Astrocyte (in vitro differentiated cells and primary cell): ENCODE measurements at regions not wholly inside any gene's neighbourhood (a gene's known extent, or its start where the extent isn't known, plus 50 kb on each side); places are given as distances from the start of the nearest gene placed in this dataset.
A peak's percentile ranks its signal among the peaks of the same experiment; 100 is the strongest.

Source experiments
- DNase-seq: peaks from one replicate; pipeline ENCODE4 v3.0.0-alpha.2; 2010; ENCODE audit warnings: low read depth
- FAIRE-seq: peaks from 2 replicates; lab custom pipeline; 2011; peaks lifted over from hg19 to GRCh38; lab: Jason Lieb, UNC
- H2AFZ ChIP-seq: 2 replicates; pipeline ENCODE4 v1.6.0; 2012; ENCODE audit warnings: low read depth, low read length, inconsistent platforms
- H3K27ac ChIP-seq: 2 replicates; pipeline ENCODE4 v1.5.1; 2011; ENCODE audit warnings: low read depth, low read length, inconsistent platforms
- H3K27me3 ChIP-seq: 2 replicates; pipeline ENCODE4 v1.6.0; 2011; ENCODE audit warnings: low read length, inconsistent platforms; ENCODE audit not compliant: insufficient read depth
- H3K36me3 ChIP-seq: 2 replicates; pipeline ENCODE4 v1.5.1; 2011; ENCODE audit warnings: low read length, inconsistent platforms; ENCODE audit not compliant: insufficient read depth
- H3K4me1 ChIP-seq: 2 replicates; pipeline ENCODE4 v1.5.1; 2011; ENCODE audit warnings: low read length, inconsistent platforms; ENCODE audit not compliant: insufficient read depth
- H3K4me2 ChIP-seq: 2 replicates; pipeline ENCODE4 v1.6.0; 2012; ENCODE audit warnings: low read length, inconsistent platforms
- H3K4me3 ChIP-seq: 2 replicates; pipeline ENCODE4 v1.5.1; 2011; ENCODE audit warnings: low read depth, mild to moderate bottlenecking, low read length, inconsistent platforms; ENCODE audit not compliant: insufficient read depth
- H3K79me2 ChIP-seq: 2 replicates; pipeline ENCODE4 v1.6.0; 2012; ENCODE audit warnings: mild to moderate bottlenecking, low read length, inconsistent platforms; ENCODE audit not compliant: insufficient read depth
- H3K9ac ChIP-seq: 2 replicates; pipeline ENCODE4 v1.6.0; 2012; ENCODE audit warnings: mild to moderate bottlenecking, low read length, inconsistent platforms
- H3K9me3 ChIP-seq: 2 replicates; pipeline ENCODE4 v1.5.1; 2012; ENCODE audit warnings: low read depth, mild to moderate bottlenecking, low read length, inconsistent platforms; ENCODE audit not compliant: insufficient read depth
- H4K20me1 ChIP-seq: 2 replicates; pipeline ENCODE4 v1.6.0; 2012; ENCODE audit warnings: low read length, inconsistent platforms; ENCODE audit not compliant: insufficient read depth
- H3K27ac Mint-ChIP-seq: one replicate; pipeline ENCODE4 v1.8.0; 2021; ENCODE audit warnings: mild to moderate bottlenecking, mixed read lengths; ENCODE audit not compliant: unreplicated experiment
- H3K27me3 Mint-ChIP-seq: one replicate; pipeline ENCODE4 v1.8.0; 2021; ENCODE audit warnings: low read depth, mixed read lengths; ENCODE audit not compliant: unreplicated experiment
- H3K36me3 Mint-ChIP-seq: one replicate; pipeline ENCODE4 v1.8.0; 2021; ENCODE audit warnings: low read depth, mixed read lengths; ENCODE audit not compliant: unreplicated experiment
- H3K4me1 Mint-ChIP-seq: one replicate; pipeline ENCODE4 v1.8.0; 2021; ENCODE audit warnings: low read depth, mixed read lengths; ENCODE audit not compliant: unreplicated experiment
- H3K4me3 Mint-ChIP-seq: one replicate; pipeline ENCODE4 v1.8.0; 2021; ENCODE audit warnings: mild to moderate bottlenecking, moderate library complexity, mixed read lengths; ENCODE audit not compliant: unreplicated experiment
- H3K9me3 Mint-ChIP-seq: one replicate; pipeline ENCODE4 v1.8.0; 2021; ENCODE audit warnings: mild to moderate bottlenecking, mixed read lengths; ENCODE audit not compliant: unreplicated experiment
- EZH2 ChIP-seq: IDR thresholded peaks from 2 replicates; pipeline ENCODE4 v1.6.1; 2012; ENCODE audit warnings: mild to moderate bottlenecking, low read length, inconsistent platforms; ENCODE audit not compliant: insufficient read depth
- TF ChIP-seq, protein P1 (sequence below): IDR thresholded peaks from 2 replicates; pipeline ENCODE4 v1.5.1; 2011; ENCODE audit warnings: low read depth, mild to moderate bottlenecking, inconsistent platforms, low read length, moderate library complexity; ENCODE audit not compliant: insufficient read depth

DNA sequence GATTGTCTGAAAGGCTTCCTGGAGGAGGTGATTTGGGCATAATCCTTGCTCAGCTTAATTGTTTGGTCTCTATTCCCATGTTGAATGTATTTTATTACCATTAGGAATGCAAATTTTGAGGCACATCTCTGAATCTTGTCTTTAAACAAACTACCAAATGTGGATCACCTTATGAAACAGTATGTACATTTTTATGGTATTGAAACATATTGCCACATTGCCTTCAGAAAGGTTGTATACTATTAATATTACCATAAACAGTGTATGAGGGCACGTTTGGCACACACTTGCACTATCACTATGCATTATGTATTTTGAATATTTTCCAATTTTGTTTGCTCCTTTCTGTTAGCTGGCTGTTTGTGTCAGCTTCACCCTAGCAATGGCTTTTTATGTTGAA lies 60.0 kb upstream of the ALB start:
- no peak overlapping the region for H3K27ac Mint-ChIP-seq
- no peak overlapping the region for H3K27ac ChIP-seq
- no peak overlapping the region for H3K4me3 Mint-ChIP-seq
- peak; percentile 23 for FAIRE-seq
- no peaks in the 10 kb centered on the region for H3K27me3 ChIP-seq
- H3K9me3 Mint-ChIP-seq: no peaks in the 10 kb centered on the region
- no peaks in the 10 kb centered on the region for H4K20me1 ChIP-seq
- H2AFZ ChIP-seq: no peak overlapping the region
- no peaks in the 10 kb centered on the region for H3K36me3 Mint-ChIP-seq
- H3K4me1 ChIP-seq: no peaks in the 10 kb centered on the region
- H3K4me2 ChIP-seq: no peak overlapping the region
- DNase-seq: no peak
- no peaks in the 10 kb centered on the region for H3K36me3 ChIP-seq
- H3K79me2 ChIP-seq: no peaks in the 10 kb centered on the region
- H3K4me3 ChIP-seq: no peak overlapping the region
- TF ChIP-seq EZH2: no peak
- TF ChIP-seq, protein P1, sequence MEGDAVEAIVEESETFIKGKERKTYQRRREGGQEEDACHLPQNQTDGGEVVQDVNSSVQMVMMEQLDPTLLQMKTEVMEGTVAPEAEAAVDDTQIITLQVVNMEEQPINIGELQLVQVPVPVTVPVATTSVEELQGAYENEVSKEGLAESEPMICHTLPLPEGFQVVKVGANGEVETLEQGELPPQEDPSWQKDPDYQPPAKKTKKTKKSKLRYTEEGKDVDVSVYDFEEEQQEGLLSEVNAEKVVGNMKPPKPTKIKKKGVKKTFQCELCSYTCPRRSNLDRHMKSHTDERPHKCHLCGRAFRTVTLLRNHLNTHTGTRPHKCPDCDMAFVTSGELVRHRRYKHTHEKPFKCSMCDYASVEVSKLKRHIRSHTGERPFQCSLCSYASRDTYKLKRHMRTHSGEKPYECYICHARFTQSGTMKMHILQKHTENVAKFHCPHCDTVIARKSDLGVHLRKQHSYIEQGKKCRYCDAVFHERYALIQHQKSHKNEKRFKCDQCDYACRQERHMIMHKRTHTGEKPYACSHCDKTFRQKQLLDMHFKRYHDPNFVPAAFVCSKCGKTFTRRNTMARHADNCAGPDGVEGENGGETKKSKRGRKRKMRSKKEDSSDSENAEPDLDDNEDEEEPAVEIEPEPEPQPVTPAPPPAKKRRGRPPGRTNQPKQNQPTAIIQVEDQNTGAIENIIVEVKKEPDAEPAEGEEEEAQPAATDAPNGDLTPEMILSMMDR: no peak
- no peaks in the 10 kb centered on the region for H3K9me3 ChIP-seq
- H3K9ac ChIP-seq: no peak overlapping the region
- peaks cover 23% of the 10 kb centered on the region for H3K4me1 Mint-ChIP-seq
- H3K27me3 Mint-ChIP-seq: no peaks in the 10 kb centered on the region

DNA sequence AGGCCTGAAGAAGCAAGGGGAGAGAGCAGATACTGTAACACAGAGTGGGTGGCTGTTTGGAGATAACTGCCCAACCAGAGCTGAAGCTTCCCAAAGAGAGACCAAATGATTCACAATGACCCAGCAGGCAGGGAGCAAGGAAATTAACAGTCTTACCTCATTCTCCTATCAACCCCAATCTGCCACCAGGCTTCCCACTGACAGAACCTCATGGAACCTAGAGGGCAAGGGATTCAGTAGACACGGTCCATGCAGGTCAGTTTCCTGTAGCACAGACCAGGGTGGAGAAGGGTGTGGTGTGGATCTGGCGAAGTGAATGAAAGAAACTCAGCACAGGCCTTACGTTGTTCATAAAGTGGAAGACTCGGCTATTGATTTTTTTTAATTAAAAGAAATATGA lies 60.7 kb upstream of the ALB start:
- Histone ChIP-seq H3K4me1 (no peaks in the 10 kb centered on the region), H2AFZ (no peak overlapping the region), H3K79me2 (no peaks in the 10 kb centered on the region), H3K27me3 (no peaks in the 10 kb centered on the region), H3K4me2 (no peak overlapping the region), H3K36me3 (no peaks in the 10 kb centered on the region), H3K27ac (no peak overlapping the region), H4K20me1 (no peaks in the 10 kb centered on the region), H3K9ac (no peak overlapping the region), H3K9me3 (no peaks in the 10 kb centered on the region), H3K4me3 (no peak overlapping the region)
- FAIRE-seq (no peak), DNase-seq (peak; percentile 1)
- H3K9me3 Mint-ChIP-seq: no peaks in the 10 kb centered on the region
- no peak overlapping the region for H3K4me3 Mint-ChIP-seq
- H3K27me3 Mint-ChIP-seq: no peaks in the 10 kb centered on the region
- peaks cover 16% of the 10 kb centered on the region for H3K4me1 Mint-ChIP-seq
- TF ChIP-seq EZH2: no peak
- TF ChIP-seq, protein P1: no peak
- peak overlapping the region; percentile 15 for H3K27ac Mint-ChIP-seq
- H3K36me3 Mint-ChIP-seq: no peaks in the 10 kb centered on the region

GRCh38 chr4:73341454-73341853 lies 62.6 kb upstream of the ALB start:
- Mint-ChIP-seq H3K27ac (no peak overlapping the region), H3K9me3 (no peaks in the 10 kb centered on the region), H3K27me3 (no peaks in the 10 kb centered on the region), H3K4me1 (peaks cover 14% of the 10 kb centered on the region), H3K36me3 (no peaks in the 10 kb centered on the region), H3K4me3 (peak overlapping the region; percentile 37)
- H3K27ac ChIP-seq: no peak overlapping the region
- no peaks in the 10 kb centered on the region for H3K27me3 ChIP-seq
- TF ChIP-seq, protein P1: peak; percentile 54
- no peak for TF ChIP-seq EZH2
- H3K4me2 ChIP-seq: no peak overlapping the region
- H3K4me3 ChIP-seq: no peak overlapping the region
- H3K9me3 ChIP-seq: no peaks in the 10 kb centered on the region
- no peaks in the 10 kb centered on the region for H3K4me1 ChIP-seq
- peak; percentile 37 for FAIRE-seq
- H3K79me2 ChIP-seq: no peaks in the 10 kb centered on the region
- DNase-seq: peak; percentile 32
- no peak overlapping the region for H3K9ac ChIP-seq
- H4K20me1 ChIP-seq: no peaks in the 10 kb centered on the region
- H2AFZ ChIP-seq: no peak overlapping the region
- no peaks in the 10 kb centered on the region for H3K36me3 ChIP-seq
